ENCODE measurements at regions not wholly inside any gene's neighbourhood (a gene's known extent, or its start where the extent isn't known, plus 50 kb on each side); places are given as distances from the start of the nearest gene placed in this dataset.

GRCh38 chr7:67343114-67343513, 346.5 kb downstream of the TYW1 start:
- no peak for TF ChIP-seq POLR2AphosphoS5 (IDR thresholded peaks at IDR 0.05)
- no peak for TF ChIP-seq CTCF (IDR thresholded peaks at IDR 0.05)
- no peak for TF ChIP-seq POLR2A (IDR thresholded peaks at IDR 0.05)
- no peak for TF ChIP-seq EP300 (IDR thresholded peaks at IDR 0.05)

Measured in gastroesophageal sphincter (tissue), 3 donors.